Heart left ventricle (tissue), 16 donors: ENCODE measurements at regions not wholly inside any gene's neighbourhood (a gene's known extent, or its start where the extent isn't known, plus 50 kb on each side); places are given as distances from the start of the nearest gene placed in this dataset.

ENCODE experiments used
- ATAC-seq, 4 donors: fragments of 200-7000 bp; cut with Tn5 transposase; one replicate each; pipeline ENCODE4 v1.9.1; 2020 to 2022; ENCODE audit warnings: moderate library complexity in 4 of 4, mild to moderate bottlenecking in 3 of 4, moderate number of reproducible peaks in 1 of 4
- DNase-seq, 5 donors: peaks; one replicate each; pipeline ENCODE4 v3.0.0-alpha.2; 2020
- H3K27ac ChIP-seq, 12 donors: fragments of 200-600 bp; sonication (generic) in 4 of 12; one replicate each; pipeline versions ENCODE4 v1.5.0 to v1.8.0; 2016 to 2022; ENCODE audit warnings: mild to moderate bottlenecking in 2 of 12
- H3K27me3 ChIP-seq, 9 donors: fragments of 200-600 bp; sonication (generic) in 2 of 9; one replicate each; pipeline versions ENCODE4 v1.5.1 to v1.8.0; 2016 to 2022; ENCODE audit warnings: mild to moderate bottlenecking in 3 of 9
- H3K36me3 ChIP-seq, 9 donors: fragments of 200-600 bp; sonication (generic) in 2 of 9; one replicate each; pipeline versions ENCODE4 v1.5.0 to v1.8.0; 2018 to 2022; ENCODE audit warnings: mild to moderate bottlenecking in 2 of 9
- H3K4me1 ChIP-seq, 12 donors: fragments of 200-600 bp; sonication (generic) in 4 of 12; one replicate each; pipeline versions ENCODE4 v1.5.0 to v1.8.0; 2016 to 2022; ENCODE audit warnings: mild to moderate bottlenecking in 3 of 12
- H3K4me3 ChIP-seq, 12 donors: fragments of 200-600 bp; sonication (generic) in 4 of 12; one replicate each; pipeline versions ENCODE4 v1.5.0 to v1.8.0; 2017 to 2022; ENCODE audit warnings: mild to moderate bottlenecking in 9 of 12, moderate library complexity in 4 of 12
- H3K9me3 ChIP-seq, 12 donors: fragments of 200-600 bp; sonication (generic) in 4 of 12; one replicate each; pipeline versions ENCODE4 v1.5.0 to v1.8.0; 2016 to 2022; ENCODE audit warnings: mild to moderate bottlenecking in 1 of 12
- CTCF ChIP-seq, 12 donors: fragments of 200-600 bp; sonication (generic) in 4 of 12; IDR thresholded peaks; one replicate each; pipeline versions ENCODE4 v1.5.0 to v1.8.0; 2018 to 2022; ENCODE audit warnings: antibody characterized with exemption in 12 of 12, mild to moderate bottlenecking in 5 of 12
- POLR2A ChIP-seq, 2 donors: fragments of 450-650 bp; IDR thresholded peaks; one replicate each; pipeline ENCODE4 v1.6.1; 2017; ENCODE audit warnings: antibody characterized with exemption in 2 of 2, mild to moderate bottlenecking in 2 of 2, moderate library complexity in 2 of 2
- WGBS, 4 donors: extraction: QIAGEN DNeasy Blood & Tissue Kit in 2 of 4; methylation state at CpG; one replicate each; pipeline versions ENCODE4 v1.1.5 to v1.1.7; 2013 to 2018; 5-methylcytosine and 5-hydroxymethylcytosine counted together
- intact Hi-C, 10 donors: fragments of 100-400 bp; cut with DNase I; formaldehyde crosslinking; loops; one replicate each; pipeline versions ENCODE4 v1.11.1 to v1.14.2; 2022
- donor health status: ischemic (EF 13 %, LVEDD 7.1; RV severe dilation, severe dysfunction).
- donor health status: healthy with polysubstance abuse.
- donor health status: DM: no; HTN: yes; CAD: no.
- donor health status: DM: no; HTN: no; CAD: no.
- donor health status: ischemic (EF 25% LVEDD 6.9; RV normal size, moderate dysfunction).
- donor health status: ischemic (EF 25% LVEDD 5.7; RV mildly dilated, moderate dysfunction).
- donor health status: healthy.
- donor health status: DM: yes; HTN: yes; CAD: no.
- donor health status: ischemic (EF 35%, LVEDD 5.7; RV mildly dilated, moderate dysfunction).
- donor health status: nonischemic (EF 11% LVEDD 7.7; RV severe dilation, severe dysfunction).
- donor health status: DM: yes; HTN: yes; CAD: no.
- donor health status: PGD.
- donor health status: ischemic (EF 29% LVEDD 5.4; RV normal size, mild dysfunction).
- donor health status: nonischemic (EF 23%, LVEDD 6.1; RV moderate dilation, normal function).

DNA sequence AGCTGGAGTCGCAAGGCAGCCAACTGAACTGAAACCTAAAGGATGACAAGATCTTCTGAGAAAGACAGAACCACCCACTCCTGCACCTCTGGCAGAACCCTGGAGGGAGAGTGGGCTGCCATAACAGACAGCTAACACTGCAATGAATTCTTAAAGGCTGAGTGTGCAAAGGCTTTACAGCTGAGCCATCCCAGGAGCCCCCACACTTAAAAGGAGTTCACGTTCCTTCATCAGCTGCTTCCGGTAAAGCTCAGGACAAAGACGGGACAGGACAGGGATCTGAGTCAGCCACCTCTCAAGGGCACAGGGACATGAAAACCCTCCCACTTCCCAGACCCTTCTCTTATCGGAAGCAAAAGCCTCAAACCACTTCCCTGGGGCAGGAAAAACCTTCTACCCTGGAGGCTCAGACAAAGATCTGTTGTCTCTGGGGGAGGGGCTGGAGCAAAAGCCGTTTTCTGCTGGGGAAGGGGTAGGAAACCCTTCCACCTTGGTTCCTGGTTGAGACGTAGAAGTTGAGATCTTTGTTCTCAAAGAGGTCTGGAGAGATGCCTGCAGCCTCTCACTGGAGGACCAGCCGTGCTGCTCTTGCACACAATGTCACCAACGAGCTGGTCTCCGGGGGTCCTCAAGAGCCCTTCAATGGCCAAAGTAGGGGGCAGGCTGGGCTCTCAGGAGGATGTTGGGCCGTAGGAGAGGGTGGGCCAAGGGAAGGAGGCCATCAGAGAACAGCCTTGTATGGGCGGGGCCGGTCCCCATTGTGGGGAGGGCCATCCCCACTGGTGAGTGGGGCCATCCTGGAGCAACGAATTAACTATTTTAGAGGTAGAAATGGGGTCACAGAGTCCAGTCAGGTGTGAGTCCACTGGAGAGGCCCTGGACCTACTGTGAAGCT lies 452.4 kb downstream of the PTPRU start:
- TF ChIP-seq POLR2A (IDR thresholded peaks at IDR 0.05) (no peak), CTCF (IDR thresholded peaks at IDR 0.05) (no peak)
- Histone ChIP-seq H3K4me3 (no peak overlapping the region), H3K36me3 (no peaks in the 10 kb centered on the region), H3K9me3 (peaks cover 0 to 11% (median 0%) of the 10 kb centered on the region in 12 donors), H3K4me1 (peaks cover 0 to 11% (median 0%) of the 10 kb centered on the region in 12 donors), H3K27ac (no peak overlapping the region), H3K27me3 (peaks cover 0 to 57% (median 18%) of the 10 kb centered on the region in 9 donors)
- DNase-seq (no peak), ATAC-seq (no peak)
- intact Hi-C loops: no loop called here
- 32 to 44% (median 40%) methylated on average over 13 to 14 of the region's 14 CpGs for WGBS, 4 donors

DNA sequence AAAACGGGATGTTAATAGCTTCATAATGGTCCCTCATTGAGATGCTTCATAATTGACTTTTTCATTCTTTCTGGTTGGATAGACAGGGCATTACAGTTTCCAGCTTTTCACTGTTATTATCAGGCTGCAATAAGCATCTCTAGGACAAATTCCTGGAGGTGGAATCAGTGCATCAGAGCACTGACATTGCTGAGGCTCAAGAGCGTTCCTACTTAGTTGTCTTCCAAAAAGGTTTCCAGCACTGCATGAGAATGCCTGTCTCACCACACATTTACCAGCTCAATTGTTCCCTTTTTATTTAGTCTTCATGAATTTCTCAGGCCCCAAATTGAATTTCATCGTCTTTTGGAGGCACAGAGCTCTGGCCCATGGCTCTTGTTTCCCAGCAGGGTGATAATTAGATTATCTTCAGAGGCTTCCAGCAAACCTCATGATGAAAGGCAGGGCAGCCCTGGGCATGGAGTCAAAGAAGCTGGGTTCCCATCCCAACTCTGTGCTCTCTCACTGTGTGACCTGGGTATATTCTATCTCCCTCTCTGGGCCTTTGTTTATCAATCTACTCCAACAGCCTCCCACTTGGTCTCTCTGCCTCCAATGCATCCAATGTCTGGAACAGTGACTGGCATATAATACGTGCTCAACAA lies 451.4 kb downstream of the PTPRU start:
- Histone ChIP-seq H3K27me3 (peaks cover 0 to 50% (median 18%) of the 10 kb centered on the region in 9 donors), H3K4me3 (no peak overlapping the region), H3K4me1 (peaks cover 0 to 11% (median 0%) of the 10 kb centered on the region in 12 donors), H3K9me3 (peaks cover 0 to 1% (median 0%) of the 10 kb centered on the region in 12 donors), H3K36me3 (no peaks in the 10 kb centered on the region), H3K27ac (no peak overlapping the region)
- DNase-seq (no peak), ATAC-seq (no peak)
- 58 to 71% (median 68%) methylated on average over 4 of the region's 4 CpGs for WGBS, 4 donors
- TF ChIP-seq CTCF (IDR thresholded peaks at IDR 0.05) (no peak), POLR2A (IDR thresholded peaks at IDR 0.05) (no peak)
- intact Hi-C loops: no loop called here

- H3K27me3 ChIP-seq: peaks cover 0 to 47% (median 18%) of the 10 kb centered on the region in 9 donors
- TF ChIP-seq CTCF (IDR thresholded peaks at IDR 0.05) (no peak), POLR2A (IDR thresholded peaks at IDR 0.05) (no peak)
These were observed 450.8 kb downstream of the PTPRU start for GRCh38 chr1:29687166-29687565.

More at GRCh38 chr1:29687166-29687565, 450.8 kb downstream of the PTPRU start:
- 66 to 76% (median 71%) methylated on average over 3 of the region's 3 CpGs for WGBS, 4 donors
- Histone ChIP-seq H3K36me3 (no peaks in the 10 kb centered on the region), H3K9me3 (no peaks in the 10 kb centered on the region), H3K27ac (no peak overlapping the region), H3K4me3 (no peak overlapping the region), H3K4me1 (peaks cover 0 to 11% (median 0%) of the 10 kb centered on the region in 12 donors)
- ATAC-seq: no peak
- no peak for DNase-seq
- intact Hi-C loops: no loop called here
